Endothelial cell (in vitro differentiated cells): ENCODE measurements at regions not wholly inside any gene's neighbourhood (a gene's known extent, or its start where the extent isn't known, plus 50 kb on each side); places are given as distances from the start of the nearest gene placed in this dataset.

ENCODE experiments used
- DNase-seq: peaks from one replicate; pipeline ENCODE4 v3.0.0; 2021; ENCODE audit warnings: low spot score
- H3K27ac Mint-ChIP-seq: one replicate; pipeline ENCODE4 v1.8.0; 2021; ENCODE audit warnings: mixed read lengths, inconsistent platforms; ENCODE audit not compliant: unreplicated experiment
- H3K27me3 Mint-ChIP-seq: one replicate; pipeline ENCODE4 v1.8.0; 2021; ENCODE audit warnings: mild to moderate bottlenecking, moderate library complexity, mixed read lengths, inconsistent platforms; ENCODE audit not compliant: unreplicated experiment
- H3K36me3 Mint-ChIP-seq: one replicate; pipeline ENCODE4 v1.8.0; 2021; ENCODE audit warnings: mild to moderate bottlenecking, low read depth, mixed read lengths, inconsistent platforms; ENCODE audit not compliant: unreplicated experiment
- H3K4me1 Mint-ChIP-seq: one replicate; pipeline ENCODE4 v1.8.0; 2021; ENCODE audit warnings: mild to moderate bottlenecking, mixed read lengths, inconsistent platforms; ENCODE audit not compliant: unreplicated experiment
- H3K4me3 Mint-ChIP-seq: one replicate; pipeline ENCODE4 v1.8.0; 2021; ENCODE audit warnings: mild to moderate bottlenecking, mixed read lengths, inconsistent platforms; ENCODE audit not compliant: unreplicated experiment
- H3K9me3 Mint-ChIP-seq: one replicate; pipeline ENCODE4 v1.8.0; 2021; ENCODE audit warnings: mixed read lengths, inconsistent platforms; ENCODE audit not compliant: unreplicated experiment
- TF ChIP-seq, protein P1 (sequence below): fragments of 200-600 bp; sonication (generic); IDR thresholded peaks from one replicate; pipeline ENCODE4 v1.5.0; 2021; ENCODE audit warnings: antibody characterized with exemption; ENCODE audit not compliant: unreplicated experiment

DNA sequence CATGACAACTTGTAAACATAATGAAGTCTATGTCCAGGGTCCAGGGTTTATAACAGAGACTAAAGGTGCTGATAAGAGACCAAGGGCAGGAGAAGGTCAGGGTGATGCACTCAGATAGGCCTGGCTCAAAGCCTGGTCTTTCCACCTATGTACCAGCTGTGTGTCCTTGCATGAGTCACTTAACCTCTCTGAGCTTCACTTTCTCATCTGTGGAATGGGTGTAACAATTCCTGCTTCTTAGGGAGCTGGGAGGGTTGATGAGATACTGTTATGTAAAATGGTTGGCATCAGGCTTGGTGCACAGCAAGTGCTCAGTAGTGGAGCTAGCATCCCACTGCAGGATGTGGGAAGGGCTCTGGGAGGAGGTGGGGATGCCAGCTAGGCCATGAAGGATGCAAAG, 143.7 kb upstream of the CSF3R start:
- H3K9me3 Mint-ChIP-seq = no peaks in the 10 kb centered on the region

DNA sequence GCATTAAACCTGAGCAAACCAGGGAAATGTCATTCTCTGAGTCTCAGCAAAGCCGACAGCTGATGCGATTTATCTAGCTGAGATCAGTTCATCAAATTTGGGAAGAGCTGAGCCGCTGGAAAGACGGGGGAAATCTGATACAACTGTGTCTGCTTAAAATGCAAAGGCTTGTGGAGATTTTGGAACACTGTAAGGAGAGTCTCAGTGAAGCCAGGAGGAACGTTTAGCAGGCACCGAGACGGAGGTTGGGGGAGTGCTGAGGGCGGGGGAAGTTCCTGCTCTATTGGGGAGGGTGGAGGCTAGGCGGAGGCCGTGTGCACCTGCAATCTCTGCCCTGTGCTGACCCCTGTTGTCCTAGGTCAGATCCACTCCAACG, 143.2 kb upstream of the CSF3R start:
- Mint-ChIP-seq H3K27me3 (peaks cover 2% of the 10 kb centered on the region), H3K4me1 (no peaks in the 10 kb centered on the region), H3K27ac (no peak overlapping the region), H3K4me3 (no peak overlapping the region), H3K9me3 (no peaks in the 10 kb centered on the region), H3K36me3 (no peaks in the 10 kb centered on the region)
- DNase-seq = no peak
- TF ChIP-seq, protein P1, sequence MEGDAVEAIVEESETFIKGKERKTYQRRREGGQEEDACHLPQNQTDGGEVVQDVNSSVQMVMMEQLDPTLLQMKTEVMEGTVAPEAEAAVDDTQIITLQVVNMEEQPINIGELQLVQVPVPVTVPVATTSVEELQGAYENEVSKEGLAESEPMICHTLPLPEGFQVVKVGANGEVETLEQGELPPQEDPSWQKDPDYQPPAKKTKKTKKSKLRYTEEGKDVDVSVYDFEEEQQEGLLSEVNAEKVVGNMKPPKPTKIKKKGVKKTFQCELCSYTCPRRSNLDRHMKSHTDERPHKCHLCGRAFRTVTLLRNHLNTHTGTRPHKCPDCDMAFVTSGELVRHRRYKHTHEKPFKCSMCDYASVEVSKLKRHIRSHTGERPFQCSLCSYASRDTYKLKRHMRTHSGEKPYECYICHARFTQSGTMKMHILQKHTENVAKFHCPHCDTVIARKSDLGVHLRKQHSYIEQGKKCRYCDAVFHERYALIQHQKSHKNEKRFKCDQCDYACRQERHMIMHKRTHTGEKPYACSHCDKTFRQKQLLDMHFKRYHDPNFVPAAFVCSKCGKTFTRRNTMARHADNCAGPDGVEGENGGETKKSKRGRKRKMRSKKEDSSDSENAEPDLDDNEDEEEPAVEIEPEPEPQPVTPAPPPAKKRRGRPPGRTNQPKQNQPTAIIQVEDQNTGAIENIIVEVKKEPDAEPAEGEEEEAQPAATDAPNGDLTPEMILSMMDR = no peak

More for the DNA sequence above, 143.7 kb upstream of the CSF3R start:
- Mint-ChIP-seq H3K4me1 (no peaks in the 10 kb centered on the region), H3K27me3 (peaks cover 2% of the 10 kb centered on the region), H3K36me3 (no peaks in the 10 kb centered on the region), H3K4me3 (no peak overlapping the region), H3K27ac (no peak overlapping the region)
- TF ChIP-seq, protein P1 = no peak
- no peak for DNase-seq

DNA sequence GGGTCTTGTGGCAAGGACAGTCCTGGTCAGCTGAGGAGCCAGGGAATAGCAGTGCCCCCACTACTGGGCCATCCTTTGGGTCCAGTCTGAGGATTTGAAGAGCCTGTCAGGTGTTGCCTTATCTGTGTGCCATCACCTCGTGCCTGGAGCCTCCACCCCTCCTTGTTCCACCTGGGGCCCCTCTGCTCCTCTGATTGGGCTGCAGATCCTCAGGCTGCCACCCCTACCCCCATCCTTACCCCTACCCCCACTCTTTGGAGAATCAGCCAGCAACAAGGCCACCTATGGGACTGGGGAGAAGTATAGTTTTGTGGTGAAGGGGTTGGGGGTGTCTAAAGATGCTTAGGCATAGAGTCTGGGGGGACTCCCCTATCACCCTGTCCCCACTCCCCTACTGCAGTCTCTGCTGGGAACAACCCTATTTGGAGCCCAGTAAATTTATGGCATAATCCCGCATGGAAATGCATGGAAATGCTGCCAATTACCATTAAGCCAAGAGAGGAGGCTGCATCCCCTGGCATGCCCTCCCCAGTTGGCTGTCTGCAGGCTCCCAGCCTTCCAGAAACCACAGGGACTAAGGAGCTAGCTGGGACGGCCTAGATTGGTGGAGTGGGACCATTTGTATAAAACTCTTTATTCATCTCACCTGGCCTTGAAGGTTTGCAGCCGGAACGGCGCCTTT, 142.7 kb upstream of the CSF3R start:
- no peaks in the 10 kb centered on the region for H3K9me3 Mint-ChIP-seq
- no peak for DNase-seq
- H3K4me3 Mint-ChIP-seq = no peak overlapping the region
- H3K27me3 Mint-ChIP-seq = peaks cover 2% of the 10 kb centered on the region
- no peaks in the 10 kb centered on the region for H3K36me3 Mint-ChIP-seq
- no peaks in the 10 kb centered on the region for H3K4me1 Mint-ChIP-seq
- TF ChIP-seq, protein P1 = no peak
- no peak overlapping the region for H3K27ac Mint-ChIP-seq

DNA sequence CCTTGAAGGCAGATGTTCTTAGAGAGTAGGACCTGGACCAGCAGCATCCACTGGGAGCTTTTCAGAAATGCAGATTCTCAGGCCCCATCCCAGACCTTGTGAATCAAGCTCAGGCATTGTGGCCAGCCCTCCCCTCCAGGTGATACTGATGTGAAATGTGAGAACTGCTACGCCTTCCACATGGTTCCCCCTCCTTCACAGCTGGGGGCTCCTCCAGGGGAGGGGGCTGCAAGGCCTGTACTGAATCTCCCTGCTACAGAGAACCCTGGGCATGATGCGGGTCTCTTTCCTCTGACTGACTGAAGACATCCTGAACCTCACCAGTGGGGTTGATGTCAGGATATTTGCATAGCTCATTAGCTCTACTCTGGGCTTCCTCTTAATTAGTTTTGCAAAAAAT, 141.8 kb upstream of the CSF3R start:
- Mint-ChIP-seq H3K27me3 (peaks cover 2% of the 10 kb centered on the region), H3K27ac (no peak overlapping the region), H3K4me3 (no peak overlapping the region), H3K4me1 (no peaks in the 10 kb centered on the region), H3K9me3 (no peaks in the 10 kb centered on the region), H3K36me3 (no peaks in the 10 kb centered on the region)
- no peak for DNase-seq
- TF ChIP-seq, protein P1 = no peak

DNA sequence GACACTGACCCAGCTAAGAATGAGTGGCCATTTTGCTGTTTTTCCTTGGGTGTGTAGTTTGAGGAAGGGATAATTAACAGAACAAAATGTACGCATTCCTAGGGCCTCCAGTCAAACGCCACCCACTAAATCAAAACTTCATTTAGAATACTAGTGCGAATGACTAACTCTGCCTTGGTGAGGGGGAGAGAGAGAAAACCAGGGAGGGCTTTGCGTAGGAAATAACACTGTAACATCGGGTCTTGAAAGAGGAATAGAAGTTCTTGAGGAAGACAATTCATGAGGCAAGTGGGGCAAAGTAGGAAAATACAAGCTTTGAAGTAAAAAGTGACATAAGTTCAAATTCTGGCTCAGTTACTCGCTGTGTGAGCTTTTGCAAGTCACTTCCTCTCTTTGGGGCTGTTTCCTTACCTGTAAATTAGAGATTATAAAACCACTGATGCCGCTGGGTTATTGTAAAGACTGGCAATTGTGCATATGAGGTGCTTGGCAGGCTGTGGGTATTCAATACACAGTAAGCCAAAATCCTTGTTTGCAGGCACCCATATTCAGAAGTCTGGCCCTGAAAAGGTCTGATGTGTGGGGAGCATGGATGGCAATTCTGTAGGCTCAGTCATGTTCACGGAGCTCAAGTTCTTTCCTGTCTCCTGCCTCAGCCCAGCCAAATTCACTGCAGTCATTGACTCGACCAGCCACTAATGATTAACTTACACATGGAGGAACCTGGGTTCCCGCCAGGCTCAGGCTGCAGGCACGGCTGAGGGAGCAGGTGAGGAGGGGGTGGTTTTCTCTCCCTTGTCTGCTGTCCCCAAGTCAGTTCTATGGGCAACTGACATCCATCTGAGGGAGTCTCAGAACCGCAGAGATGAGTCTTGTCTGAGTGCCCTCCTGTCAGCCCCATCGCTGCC, 140.3 kb upstream of the CSF3R start:
- no peaks in the 10 kb centered on the region for H3K9me3 Mint-ChIP-seq
- H3K4me3 Mint-ChIP-seq = no peak overlapping the region
- H3K27me3 Mint-ChIP-seq = peaks cover 2% of the 10 kb centered on the region
- H3K27ac Mint-ChIP-seq = no peak overlapping the region
- DNase-seq = no peak
- TF ChIP-seq, protein P1 = no peak
- H3K36me3 Mint-ChIP-seq = no peaks in the 10 kb centered on the region
- H3K4me1 Mint-ChIP-seq = no peaks in the 10 kb centered on the region
